ENCODE measurements at regions not wholly inside any gene's neighbourhood (a gene's known extent, or its start where the extent isn't known, plus 50 kb on each side); places are given as distances from the start of the nearest gene placed in this dataset.

DNA sequence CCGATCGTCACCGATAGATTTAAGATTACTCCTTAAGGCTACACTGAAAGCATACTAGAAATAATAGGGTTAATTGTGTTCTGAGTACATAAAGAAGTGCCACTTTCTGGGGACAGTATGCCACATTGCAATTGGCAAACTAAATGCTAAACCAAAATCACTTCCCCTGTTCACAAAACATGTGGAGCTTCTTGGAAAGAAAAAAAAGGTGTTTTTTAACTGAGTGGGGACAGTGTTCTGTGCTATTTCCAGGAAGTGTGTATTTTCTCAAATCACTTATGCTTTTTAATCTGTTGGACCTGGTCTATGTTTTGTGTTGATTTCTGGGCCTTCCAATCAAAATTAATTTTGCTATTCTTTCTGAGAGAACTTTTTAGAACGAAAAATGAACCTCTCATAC, 149.3 kb upstream of the MPDZ start:
- DNase-seq (ENCODE audit: low read depth, low spot score) (no peak), FAIRE-seq (no peak), ATAC-seq (no peak)
- BruUV-seq (replicated peaks): no TSS peak
- Histone ChIP-seq H2AFZ (ENCODE audit: control insufficient read depth, low read depth, low read length) (no peak overlapping the region), H3K4me1 (ENCODE audit: control insufficient read depth, insufficient read depth, low read length) (no peaks in the 10 kb centered on the region), H4K20me1 (ENCODE audit: control insufficient read depth, insufficient read depth) (no peaks in the 10 kb centered on the region), H3K4me2 (ENCODE audit: control insufficient read depth, insufficient read depth) (no peak overlapping the region), H3K4me3 (no peak overlapping the region), H3K9me3 (replicated peaks; ENCODE audit: control insufficient read depth, insufficient read depth, low read length) (no peaks in the 10 kb centered on the region), H3K9ac (ENCODE audit: control insufficient read depth, insufficient read depth, low read length) (no peak overlapping the region), H3K36me3 (ENCODE audit: control insufficient read depth in 2 of 2, insufficient read depth in 2 of 2, low read length in 1 of 2) (no peaks in the 10 kb centered on the region), H3K27me3 (replicated peaks in 1 of 2; ENCODE audit: control insufficient read depth in 2 of 2, insufficient read depth in 2 of 2, low read length in 1 of 2) (no peaks in the 10 kb centered on the region; a peak in 1 of 4 replicates), H3K27ac (ENCODE audit: control insufficient read depth, insufficient read depth) (no peak overlapping the region), H3K79me2 (ENCODE audit: control insufficient read depth, insufficient read depth, low read length) (no peaks in the 10 kb centered on the region)
- TF ChIP-seq ZSCAN29 (IDR thresholded peaks at IDR 0.05): no peak
- no peak for TF ChIP-seq RAD51 (IDR thresholded peaks at IDR 0.05)
- TF ChIP-seq, protein P1, sequence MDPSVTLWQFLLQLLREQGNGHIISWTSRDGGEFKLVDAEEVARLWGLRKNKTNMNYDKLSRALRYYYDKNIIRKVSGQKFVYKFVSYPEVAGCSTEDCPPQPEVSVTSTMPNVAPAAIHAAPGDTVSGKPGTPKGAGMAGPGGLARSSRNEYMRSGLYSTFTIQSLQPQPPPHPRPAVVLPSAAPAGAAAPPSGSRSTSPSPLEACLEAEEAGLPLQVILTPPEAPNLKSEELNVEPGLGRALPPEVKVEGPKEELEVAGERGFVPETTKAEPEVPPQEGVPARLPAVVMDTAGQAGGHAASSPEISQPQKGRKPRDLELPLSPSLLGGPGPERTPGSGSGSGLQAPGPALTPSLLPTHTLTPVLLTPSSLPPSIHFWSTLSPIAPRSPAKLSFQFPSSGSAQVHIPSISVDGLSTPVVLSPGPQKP (IDR thresholded peaks at IDR 0.05; ENCODE audit: low read depth, low read length): no peak
- TF ChIP-seq POLR2AphosphoS5 (IDR thresholded peaks at IDR 0.05; ENCODE audit: low read length): no peak
- TF ChIP-seq SIX5 (IDR thresholded peaks at IDR 0.05; ENCODE audit: low read depth, low read length, severe bottlenecking): no peak
- TF ChIP-seq HDAC6 (IDR thresholded peaks at IDR 0.05; ENCODE audit: unreplicated experiment): no peak
- no peak for TF ChIP-seq TARDBP (IDR thresholded peaks at IDR 0.05; ENCODE audit: borderline replicate concordance)
- TF ChIP-seq NFIC (IDR thresholded peaks at IDR 0.05; ENCODE audit: low read depth, low read length): no peak
- TF ChIP-seq ZNF24 (IDR thresholded peaks at IDR 0.05): no peak
- TF ChIP-seq, protein P2, sequence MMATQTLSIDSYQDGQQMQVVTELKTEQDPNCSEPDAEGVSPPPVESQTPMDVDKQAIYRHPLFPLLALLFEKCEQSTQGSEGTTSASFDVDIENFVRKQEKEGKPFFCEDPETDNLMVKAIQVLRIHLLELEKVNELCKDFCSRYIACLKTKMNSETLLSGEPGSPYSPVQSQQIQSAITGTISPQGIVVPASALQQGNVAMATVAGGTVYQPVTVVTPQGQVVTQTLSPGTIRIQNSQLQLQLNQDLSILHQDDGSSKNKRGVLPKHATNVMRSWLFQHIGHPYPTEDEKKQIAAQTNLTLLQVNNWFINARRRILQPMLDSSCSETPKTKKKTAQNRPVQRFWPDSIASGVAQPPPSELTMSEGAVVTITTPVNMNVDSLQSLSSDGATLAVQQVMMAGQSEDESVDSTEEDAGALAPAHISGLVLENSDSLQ (IDR thresholded peaks at IDR 0.05): no peak
- TF ChIP-seq CBFB (IDR thresholded peaks at IDR 0.05; ENCODE audit: low read depth): no peak
- TF ChIP-seq SP1 (IDR thresholded peaks at IDR 0.05; ENCODE audit: low read depth, low read length): no peak
- TF ChIP-seq, protein P3, sequence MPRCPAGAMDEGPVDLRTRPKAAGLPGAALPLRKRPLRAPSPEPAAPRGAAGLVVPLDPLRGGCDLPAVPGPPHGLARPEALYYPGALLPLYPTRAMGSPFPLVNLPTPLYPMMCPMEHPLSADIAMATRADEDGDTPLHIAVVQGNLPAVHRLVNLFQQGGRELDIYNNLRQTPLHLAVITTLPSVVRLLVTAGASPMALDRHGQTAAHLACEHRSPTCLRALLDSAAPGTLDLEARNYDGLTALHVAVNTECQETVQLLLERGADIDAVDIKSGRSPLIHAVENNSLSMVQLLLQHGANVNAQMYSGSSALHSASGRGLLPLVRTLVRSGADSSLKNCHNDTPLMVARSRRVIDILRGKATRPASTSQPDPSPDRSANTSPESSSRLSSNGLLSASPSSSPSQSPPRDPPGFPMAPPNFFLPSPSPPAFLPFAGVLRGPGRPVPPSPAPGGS (IDR thresholded peaks at IDR 0.05; ENCODE audit: borderline replicate concordance, insufficient read depth, low read depth, low read length, poor library complexity, severe bottlenecking): no peak
- TF ChIP-seq, protein P4, sequence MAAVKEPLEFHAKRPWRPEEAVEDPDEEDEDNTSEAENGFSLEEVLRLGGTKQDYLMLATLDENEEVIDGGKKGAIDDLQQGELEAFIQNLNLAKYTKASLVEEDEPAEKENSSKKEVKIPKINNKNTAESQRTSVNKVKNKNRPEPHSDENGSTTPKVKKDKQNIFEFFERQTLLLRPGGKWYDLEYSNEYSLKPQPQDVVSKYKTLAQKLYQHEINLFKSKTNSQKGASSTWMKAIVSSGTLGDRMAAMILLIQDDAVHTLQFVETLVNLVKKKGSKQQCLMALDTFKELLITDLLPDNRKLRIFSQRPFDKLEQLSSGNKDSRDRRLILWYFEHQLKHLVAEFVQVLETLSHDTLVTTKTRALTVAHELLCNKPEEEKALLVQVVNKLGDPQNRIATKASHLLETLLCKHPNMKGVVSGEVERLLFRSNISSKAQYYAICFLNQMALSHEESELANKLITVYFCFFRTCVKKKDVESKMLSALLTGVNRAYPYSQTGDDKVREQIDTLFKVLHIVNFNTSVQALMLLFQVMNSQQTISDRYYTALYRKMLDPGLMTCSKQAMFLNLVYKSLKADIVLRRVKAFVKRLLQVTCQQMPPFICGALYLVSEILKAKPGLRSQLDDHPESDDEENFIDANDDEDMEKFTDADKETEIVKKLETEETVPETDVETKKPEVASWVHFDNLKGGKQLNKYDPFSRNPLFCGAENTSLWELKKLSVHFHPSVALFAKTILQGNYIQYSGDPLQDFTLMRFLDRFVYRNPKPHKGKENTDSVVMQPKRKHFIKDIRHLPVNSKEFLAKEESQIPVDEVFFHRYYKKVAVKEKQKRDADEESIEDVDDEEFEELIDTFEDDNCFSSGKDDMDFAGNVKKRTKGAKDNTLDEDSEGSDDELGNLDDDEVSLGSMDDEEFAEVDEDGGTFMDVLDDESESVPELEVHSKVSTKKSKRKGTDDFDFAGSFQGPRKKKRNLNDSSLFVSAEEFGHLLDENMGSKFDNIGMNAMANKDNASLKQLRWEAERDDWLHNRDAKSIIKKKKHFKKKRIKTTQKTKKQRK (IDR thresholded peaks at IDR 0.05; ENCODE audit: low read depth, low read length): no peak
- no peak for TF ChIP-seq ASH2L (IDR thresholded peaks at IDR 0.05; ENCODE audit: borderline replicate concordance, low read depth)
- TF ChIP-seq NFXL1 (IDR thresholded peaks at IDR 0.05; ENCODE audit: borderline replicate concordance): no peak
- no peak for TF ChIP-seq SPI1 (IDR thresholded peaks at IDR 0.05; ENCODE audit: borderline replicate concordance, insufficient read depth, low read depth, low read length)
- ChIA-PET SMC1A (ENCODE audit: uncharacterized antibody, unreplicated experiment) (interaction anchor here (0.5 to 4.5 kb wide), 6 partner anchors 9 to 1553 kb away, joined by 3 to 45 read pairs (median 3); no protein-coding TSS in a partner anchor), POLR2A (interaction anchor here (0.5 kb wide), 1 partner anchor 787 kb away, joined by 4 read pairs; no protein-coding TSS in a partner anchor), CTCF (interaction anchor here (0.8 to 5.1 kb wide), 17 partner anchors 8 to 1340 kb away, joined by 3 to 97 read pairs (median 7); no protein-coding TSS in a partner anchor), RAD21 (ENCODE audit: unreplicated experiment) (interaction anchor here (0.5 to 2.7 kb wide), 3 partner anchors 214 to 998 kb away, joined by 3 to 27 read pairs (median 9); no protein-coding TSS in a partner anchor)
- in situ Hi-C loops (cut with MboI) (no loop called here), intact Hi-C loops (cut with micrococcal nuclease; ENCODE audit: unreplicated experiment) (loop anchor here (5.0 kb wide), 1 partner anchor 1344 kb away; no protein-coding TSS in a partner anchor)
- 57% methylated on average over 4 of the region's 4 CpGs for WGBS (ENCODE audit: insufficient coverage, insufficient replicate concordance, low lambda C conversion rate, missing lambda C conversion rate)
